ENCODE measurements at regions not wholly inside any gene's neighbourhood (a gene's known extent, or its start where the extent isn't known, plus 50 kb on each side); places are given as distances from the start of the nearest gene placed in this dataset.

DNA sequence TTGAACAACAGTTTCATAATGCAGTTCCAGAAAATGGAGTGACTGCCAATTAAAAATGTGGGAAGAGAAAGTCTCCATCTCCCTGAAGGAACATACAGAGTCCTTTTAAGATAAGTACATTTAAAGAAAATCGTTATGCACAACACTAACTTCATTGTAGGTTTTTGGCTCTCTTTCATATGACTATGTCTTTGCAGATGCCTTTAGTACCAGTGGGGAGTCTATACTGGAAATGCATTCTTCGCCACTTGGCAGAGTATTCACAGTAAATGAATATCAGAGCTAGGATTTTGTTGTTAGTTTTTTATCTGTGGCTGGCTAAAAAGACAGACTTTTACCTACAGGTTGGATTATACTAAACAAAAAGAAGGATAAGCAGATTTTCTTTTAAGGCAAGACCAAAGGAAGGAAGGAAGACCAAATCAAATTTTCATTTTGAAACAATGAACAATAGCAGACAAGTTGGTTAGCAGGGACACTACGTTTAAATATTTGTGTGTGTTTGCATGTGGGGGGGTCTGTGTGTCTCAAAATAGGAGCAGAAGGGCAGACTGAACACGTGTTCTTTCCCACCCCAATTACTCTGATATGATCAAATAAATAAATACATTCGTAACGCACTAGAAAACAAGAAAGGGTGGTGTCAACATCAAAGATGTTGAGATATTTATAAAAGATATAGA, 124.5 kb downstream of the BTG1 start:
- ATAC-seq: no peak
- H3K4me3 ChIP-seq: no peak overlapping the region
- no peaks in the 10 kb centered on the region for H3K27me3 ChIP-seq (ENCODE audit: low read depth)
- H3K27ac ChIP-seq: no peak overlapping the region
- intact Hi-C loops (cut with DNase I): no loop called here
- H3K4me1 ChIP-seq: no peaks in the 10 kb centered on the region
- DNase-seq: no peak
- no peaks in the 10 kb centered on the region for H3K9me3 ChIP-seq
- no peak for TF ChIP-seq CTCF (IDR thresholded peaks at IDR 0.05)
- no peaks in the 10 kb centered on the region for H3K36me3 ChIP-seq

DNA sequence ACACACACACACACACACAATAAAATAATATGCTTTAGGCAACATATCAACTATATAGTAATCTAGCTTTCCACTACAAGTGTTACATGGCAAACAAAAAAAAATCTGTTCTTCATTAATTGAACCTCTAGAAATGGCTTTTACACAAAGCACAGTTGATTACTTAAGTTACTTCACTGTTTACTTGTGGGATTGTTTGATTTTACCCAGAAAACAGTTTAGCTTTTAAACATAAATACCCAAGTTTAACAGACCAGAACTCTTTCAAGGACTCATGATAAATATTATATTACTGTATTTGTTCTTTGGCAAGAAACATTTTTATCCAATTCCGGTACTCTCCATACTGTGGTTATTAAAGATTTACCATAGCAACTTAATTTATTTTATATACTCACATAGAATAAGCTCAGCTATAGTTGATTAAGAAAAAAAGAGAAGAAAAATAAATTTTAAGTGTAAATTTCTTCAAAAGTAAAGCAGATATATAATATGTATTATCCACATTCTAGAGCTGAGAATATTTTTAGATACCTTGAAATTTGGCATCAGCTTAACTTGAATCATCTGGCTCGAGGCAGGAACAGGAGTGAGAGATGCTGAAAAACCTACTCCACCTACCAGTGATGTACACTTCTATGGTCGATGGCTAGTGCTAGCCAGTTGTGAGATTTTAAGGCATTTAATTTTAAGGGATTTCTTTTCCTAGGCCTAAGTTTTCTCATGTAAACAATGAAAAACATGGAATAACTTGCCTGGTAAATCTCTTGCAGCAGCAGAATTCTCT, 126.0 kb downstream of the BTG1 start:
- Histone ChIP-seq H3K9me3 (no peaks in the 10 kb centered on the region), H3K4me1 (no peaks in the 10 kb centered on the region), H3K36me3 (no peaks in the 10 kb centered on the region), H3K27ac (no peak overlapping the region), H3K4me3 (no peak overlapping the region), H3K27me3 (ENCODE audit: low read depth) (no peaks in the 10 kb centered on the region)
- DNase-seq: no peak
- ATAC-seq: no peak
- no peak for TF ChIP-seq CTCF (IDR thresholded peaks at IDR 0.05)
- intact Hi-C loops (cut with DNase I): no loop called here

GRCh38 chr12:92012691-92013090, 133.0 kb downstream of the BTG1 start:
- H3K27ac ChIP-seq: no peak overlapping the region
- intact Hi-C loops (cut with DNase I): no loop called here

GRCh38 chr12:92010853-92011701, 134.6 kb downstream of the BTG1 start:
- Histone ChIP-seq H3K27ac (no peak overlapping the region), H3K27me3 (ENCODE audit: low read depth) (no peaks in the 10 kb centered on the region), H3K4me1 (no peaks in the 10 kb centered on the region), H3K4me3 (no peak overlapping the region), H3K9me3 (no peaks in the 10 kb centered on the region), H3K36me3 (no peaks in the 10 kb centered on the region)
- ATAC-seq (no peak), DNase-seq (no peak)
- TF ChIP-seq CTCF (IDR thresholded peaks at IDR 0.05): no peak
- intact Hi-C loops (cut with DNase I): no loop called here

More at GRCh38 chr12:92012691-92013090, 133.0 kb downstream of the BTG1 start:
- Histone ChIP-seq H3K36me3 (no peaks in the 10 kb centered on the region), H3K4me3 (no peak overlapping the region), H3K4me1 (no peaks in the 10 kb centered on the region), H3K9me3 (no peaks in the 10 kb centered on the region), H3K27me3 (ENCODE audit: low read depth) (no peaks in the 10 kb centered on the region)
- ATAC-seq (no peak), DNase-seq (no peak)
- TF ChIP-seq CTCF (IDR thresholded peaks at IDR 0.05): no peak

- Histone ChIP-seq H3K4me1 (no peaks in the 10 kb centered on the region), H3K27me3 (ENCODE audit: low read depth) (no peaks in the 10 kb centered on the region), H3K4me3 (no peak overlapping the region), H3K27ac (no peak overlapping the region), H3K9me3 (no peaks in the 10 kb centered on the region), H3K36me3 (no peaks in the 10 kb centered on the region)
- no peak for TF ChIP-seq CTCF (IDR thresholded peaks at IDR 0.05)
- ATAC-seq (no peak), DNase-seq (no peak)
- intact Hi-C loops (cut with DNase I): no loop called here
These were observed 135.3 kb downstream of the BTG1 start for GRCh38 chr12:92010368-92010767.

All from lower lobe of right lung (tissue), 2 donors.